T-helper 1 cell treated with Interleukin-12 subunit alpha and Interleukin-12 subunit beta and Interleukin-4 antibody, amounts not matched to agents 30 ng/mL and 1 ng/mL, for 36 hours (primary cell): ENCODE measurements at regions not wholly inside any gene's neighbourhood (a gene's known extent, or its start where the extent isn't known, plus 50 kb on each side); places are given as distances from the start of the nearest gene placed in this dataset.

ENCODE experiments used
- intact Hi-C: fragments of 100-400 bp; cut with micrococcal nuclease; formaldehyde crosslinking; loops from one replicate; pipeline ENCODE4 v1.15.1; 2024

- intact Hi-C loops, result loop anchor here (5.0 kb wide), 1 partner anchor 83 kb away; no protein-coding TSS in a partner anchor
Measured at GRCh38 chr15:59835776-59836175, 146.7 kb upstream of the BNIP2 start.

- intact Hi-C loops, result no loop called here
Measured at GRCh38 chr15:59834528-59834927, 145.4 kb upstream of the BNIP2 start.

- intact Hi-C loops, result no loop called here
Measured at GRCh38 chr15:59833366-59833765, 144.2 kb upstream of the BNIP2 start.

- intact Hi-C loops, result no loop called here
Measured at GRCh38 chr15:59830873-59831272, 141.8 kb upstream of the BNIP2 start.

GRCh38 chr15:59830098-59830497, 141.0 kb upstream of the BNIP2 start:
- intact Hi-C loops, result no loop called here

GRCh38 chr15:59828861-59829260, 139.7 kb upstream of the BNIP2 start:
- intact Hi-C loops, result no loop called here

- intact Hi-C loops, result no loop called here
Measured at GRCh38 chr15:59828263-59828662, 139.1 kb upstream of the BNIP2 start.

- intact Hi-C loops, result no loop called here
Measured at GRCh38 chr15:59825901-59826300, 136.8 kb upstream of the BNIP2 start.

- intact Hi-C loops, result no loop called here
Measured at GRCh38 chr15:59821286-59821685, 132.2 kb upstream of the BNIP2 start.

- intact Hi-C loops, result no loop called here
Measured at GRCh38 chr15:59819092-59819491, 130.0 kb upstream of the BNIP2 start.

- intact Hi-C loops, result no loop called here
Measured at GRCh38 chr15:59818336-59818735, 129.2 kb upstream of the BNIP2 start.

GRCh38 chr15:59817834-59818233, 128.7 kb upstream of the BNIP2 start:
- intact Hi-C loops, result no loop called here

- intact Hi-C loops, result no loop called here
Measured at GRCh38 chr15:59817053-59817452, 127.9 kb upstream of the BNIP2 start.

GRCh38 chr15:59814409-59814808, 125.3 kb upstream of the BNIP2 start:
- intact Hi-C loops, result no loop called here

GRCh38 chr15:59812889-59813288, 123.8 kb upstream of the BNIP2 start:
- intact Hi-C loops, result no loop called here

GRCh38 chr15:59812250-59812870, 123.2 kb upstream of the BNIP2 start:
- intact Hi-C loops, result no loop called here

- intact Hi-C loops, result loop anchor here (1.0 to 5.0 kb wide), 5 partner anchors 15 to 816 kb away; partner anchors contain the start of gene RNF111
Measured at GRCh38 chr15:59803293-59803966, 114.3 kb upstream of the BNIP2 start.

GRCh38 chr15:59801649-59802048, 112.5 kb upstream of the BNIP2 start:
- intact Hi-C loops, result loop anchor here (2.0 to 5.0 kb wide), 2 partner anchors 13 to 206 kb away; no protein-coding TSS in a partner anchor

- intact Hi-C loops, result loop anchor here (2.0 to 10.0 kb wide), 4 partner anchors 40 to 596 kb away; partner anchors contain the start of genes ANXA2 and BNIP2
Measured at GRCh38 chr15:59798605-59798917, 109.4 kb upstream of the BNIP2 start.

- intact Hi-C loops, result loop anchor here (2.0 to 10.0 kb wide), 4 partner anchors 41 to 597 kb away; partner anchors contain the start of genes ANXA2 and BNIP2
Measured at GRCh38 chr15:59797756-59798604, 108.9 kb upstream of the BNIP2 start.

- intact Hi-C loops, result loop anchor here (10.0 kb wide), 1 partner anchor 600 kb away; the partner anchor contains the start of gene ANXA2
Measured at GRCh38 chr15:59794229-59794886, 105.2 kb upstream of the BNIP2 start.
